ENCODE measurements at regions not wholly inside any gene's neighbourhood (a gene's known extent, or its start where the extent isn't known, plus 50 kb on each side); places are given as distances from the start of the nearest gene placed in this dataset.

GRCh38 chr18:10397004-10397403 is 57.4 kb upstream of the APCDD1 start:
- TF ChIP-seq, protein P1, sequence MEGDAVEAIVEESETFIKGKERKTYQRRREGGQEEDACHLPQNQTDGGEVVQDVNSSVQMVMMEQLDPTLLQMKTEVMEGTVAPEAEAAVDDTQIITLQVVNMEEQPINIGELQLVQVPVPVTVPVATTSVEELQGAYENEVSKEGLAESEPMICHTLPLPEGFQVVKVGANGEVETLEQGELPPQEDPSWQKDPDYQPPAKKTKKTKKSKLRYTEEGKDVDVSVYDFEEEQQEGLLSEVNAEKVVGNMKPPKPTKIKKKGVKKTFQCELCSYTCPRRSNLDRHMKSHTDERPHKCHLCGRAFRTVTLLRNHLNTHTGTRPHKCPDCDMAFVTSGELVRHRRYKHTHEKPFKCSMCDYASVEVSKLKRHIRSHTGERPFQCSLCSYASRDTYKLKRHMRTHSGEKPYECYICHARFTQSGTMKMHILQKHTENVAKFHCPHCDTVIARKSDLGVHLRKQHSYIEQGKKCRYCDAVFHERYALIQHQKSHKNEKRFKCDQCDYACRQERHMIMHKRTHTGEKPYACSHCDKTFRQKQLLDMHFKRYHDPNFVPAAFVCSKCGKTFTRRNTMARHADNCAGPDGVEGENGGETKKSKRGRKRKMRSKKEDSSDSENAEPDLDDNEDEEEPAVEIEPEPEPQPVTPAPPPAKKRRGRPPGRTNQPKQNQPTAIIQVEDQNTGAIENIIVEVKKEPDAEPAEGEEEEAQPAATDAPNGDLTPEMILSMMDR (IDR thresholded peaks at IDR 0.05): no peak
- no peak for TF ChIP-seq POLR2A (IDR thresholded peaks at IDR 0.05)

All from prostate gland (tissue), 2 donors.